ENCODE measurements at regions not wholly inside any gene's neighbourhood (a gene's known extent, or its start where the extent isn't known, plus 50 kb on each side); places are given as distances from the start of the nearest gene placed in this dataset.

DNA sequence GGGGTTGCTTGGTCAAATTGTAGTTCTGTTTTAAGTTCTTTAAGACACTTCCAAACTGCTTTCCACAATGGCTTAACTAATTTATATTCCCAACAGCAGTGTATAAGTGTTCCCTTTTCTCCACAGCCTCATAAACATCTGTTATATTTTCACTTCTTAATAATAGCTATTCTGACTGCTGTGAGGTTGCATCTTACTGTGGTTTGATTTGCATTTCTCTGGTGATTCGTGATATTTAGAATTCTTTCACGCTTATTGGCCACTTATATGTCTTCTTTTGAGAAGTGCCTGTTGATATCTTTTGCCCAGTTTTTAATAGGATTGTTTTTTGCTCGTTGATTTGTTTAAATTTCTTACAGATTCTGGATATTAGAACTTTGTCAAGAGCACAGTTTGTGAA, 278.6 kb upstream of the ITM2A start:
- DNase-seq (ENCODE audit: low read depth): no peak
- H3K4me3 ChIP-seq (ENCODE audit: low read depth, low read length): no peak overlapping the region
- TF ChIP-seq, protein P1, sequence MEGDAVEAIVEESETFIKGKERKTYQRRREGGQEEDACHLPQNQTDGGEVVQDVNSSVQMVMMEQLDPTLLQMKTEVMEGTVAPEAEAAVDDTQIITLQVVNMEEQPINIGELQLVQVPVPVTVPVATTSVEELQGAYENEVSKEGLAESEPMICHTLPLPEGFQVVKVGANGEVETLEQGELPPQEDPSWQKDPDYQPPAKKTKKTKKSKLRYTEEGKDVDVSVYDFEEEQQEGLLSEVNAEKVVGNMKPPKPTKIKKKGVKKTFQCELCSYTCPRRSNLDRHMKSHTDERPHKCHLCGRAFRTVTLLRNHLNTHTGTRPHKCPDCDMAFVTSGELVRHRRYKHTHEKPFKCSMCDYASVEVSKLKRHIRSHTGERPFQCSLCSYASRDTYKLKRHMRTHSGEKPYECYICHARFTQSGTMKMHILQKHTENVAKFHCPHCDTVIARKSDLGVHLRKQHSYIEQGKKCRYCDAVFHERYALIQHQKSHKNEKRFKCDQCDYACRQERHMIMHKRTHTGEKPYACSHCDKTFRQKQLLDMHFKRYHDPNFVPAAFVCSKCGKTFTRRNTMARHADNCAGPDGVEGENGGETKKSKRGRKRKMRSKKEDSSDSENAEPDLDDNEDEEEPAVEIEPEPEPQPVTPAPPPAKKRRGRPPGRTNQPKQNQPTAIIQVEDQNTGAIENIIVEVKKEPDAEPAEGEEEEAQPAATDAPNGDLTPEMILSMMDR (IDR thresholded peaks at IDR 0.05; ENCODE audit: control insufficient read depth, extremely low read depth, insufficient read depth): no peak

DNA sequence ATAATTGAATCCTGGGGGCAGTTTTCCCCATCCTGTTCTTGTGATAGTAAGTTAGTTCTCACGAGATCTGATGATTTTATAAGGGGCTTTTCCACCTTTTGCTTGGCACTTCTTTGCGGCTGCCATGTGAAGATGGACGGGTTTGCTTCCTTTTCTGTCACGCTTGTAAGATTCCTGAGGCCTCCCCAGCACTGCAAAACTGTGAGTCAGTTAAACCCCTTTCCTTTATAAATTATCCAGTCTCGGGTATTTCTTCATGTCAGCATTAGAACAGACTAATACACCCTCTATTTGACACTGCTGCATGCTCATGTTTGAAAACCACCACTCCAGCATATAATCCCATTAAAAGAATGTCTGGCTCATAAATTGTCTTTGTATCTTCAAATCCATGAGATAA, 264.4 kb upstream of the ITM2A start:
- no peak for DNase-seq (ENCODE audit: low read depth)
- TF ChIP-seq, protein P1 (IDR thresholded peaks at IDR 0.05; ENCODE audit: control insufficient read depth, extremely low read depth, insufficient read depth): no peak
- no peak overlapping the region for H3K4me3 ChIP-seq (ENCODE audit: low read depth, low read length)

DNA sequence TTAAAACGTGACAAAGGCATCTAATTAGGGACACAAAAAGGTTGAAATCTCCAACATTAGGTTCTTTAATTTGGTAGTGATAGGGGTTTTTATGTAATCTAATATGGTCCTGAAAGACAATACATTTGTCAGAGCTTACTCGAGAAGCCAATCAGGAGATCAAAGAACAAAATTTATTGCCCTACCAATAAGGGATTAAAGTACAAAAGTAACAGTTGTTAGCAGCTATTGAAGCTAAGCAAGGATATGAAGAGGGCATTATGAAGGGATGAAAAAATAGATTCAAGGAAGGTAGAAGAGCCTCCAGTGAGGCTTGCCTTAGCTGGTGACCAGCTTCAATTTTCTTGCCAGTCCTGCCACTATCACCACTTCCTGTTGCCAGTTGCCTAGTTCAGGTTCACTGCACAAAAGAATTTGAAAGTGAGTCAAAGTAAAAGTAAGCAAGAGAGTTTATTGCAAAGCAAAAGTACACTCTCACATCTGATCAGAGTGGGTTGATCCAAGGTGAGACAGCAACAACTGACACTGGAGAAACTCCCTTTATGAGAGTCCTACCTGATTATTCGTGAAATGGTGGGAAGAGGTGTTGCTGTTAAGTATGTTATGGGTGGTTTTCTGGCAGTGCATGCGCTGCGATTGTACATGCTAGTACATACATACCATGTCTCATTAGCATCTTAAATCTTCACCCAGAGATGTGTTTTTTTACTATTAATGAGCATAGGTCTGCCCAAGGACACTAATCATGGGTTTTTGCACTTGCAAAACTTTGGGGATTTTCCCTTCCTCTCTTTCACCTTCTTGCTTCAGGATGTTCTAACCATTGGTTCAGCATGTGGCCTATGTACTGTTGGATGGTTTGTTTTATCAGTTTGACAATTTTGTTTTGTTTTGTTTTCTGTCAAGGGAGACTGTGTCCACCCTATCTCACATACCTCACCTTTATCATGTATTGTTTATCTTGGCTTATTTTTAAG, 263.2 kb upstream of the ITM2A start:
- DNase-seq (ENCODE audit: low read depth): no peak
- H3K4me3 ChIP-seq (ENCODE audit: low read depth, low read length): no peak overlapping the region
- TF ChIP-seq, protein P1 (IDR thresholded peaks at IDR 0.05; ENCODE audit: control insufficient read depth, extremely low read depth, insufficient read depth): no peak

DNA sequence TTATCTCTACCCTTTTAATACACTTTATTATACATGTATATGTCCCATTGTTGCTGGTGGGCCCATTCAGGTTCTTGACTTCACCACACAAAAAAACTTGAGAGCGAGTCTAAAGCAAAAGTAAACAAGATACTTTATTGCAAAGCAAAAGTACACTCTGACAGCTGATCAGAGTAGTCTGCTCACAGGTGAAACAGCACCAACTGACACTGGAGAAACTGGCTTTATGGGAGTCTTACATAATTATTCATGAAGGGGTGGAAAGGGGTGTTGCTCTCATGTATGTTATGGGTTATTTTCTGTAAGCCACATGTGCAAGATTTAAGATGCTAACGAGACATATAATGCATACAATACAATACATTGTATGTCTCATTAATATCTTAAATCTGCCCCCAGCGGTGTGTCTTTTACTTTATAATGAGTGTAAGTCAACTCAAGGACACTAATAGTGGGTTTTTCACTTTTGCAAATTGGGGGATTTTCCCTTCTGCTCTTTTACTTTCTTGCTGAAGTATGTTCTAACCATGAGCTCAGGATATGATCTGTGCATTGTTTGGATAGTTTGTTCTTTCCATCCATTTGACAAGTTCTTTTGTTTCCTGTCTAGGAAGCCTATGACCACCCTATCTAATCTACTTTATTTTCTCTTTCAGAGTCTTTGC, 256.1 kb upstream of the ITM2A start:
- no peak for DNase-seq (ENCODE audit: low read depth)
- H3K4me3 ChIP-seq (ENCODE audit: low read depth, low read length): no peak overlapping the region
- TF ChIP-seq, protein P1 (IDR thresholded peaks at IDR 0.05; ENCODE audit: control insufficient read depth, extremely low read depth, insufficient read depth): no peak

DNA sequence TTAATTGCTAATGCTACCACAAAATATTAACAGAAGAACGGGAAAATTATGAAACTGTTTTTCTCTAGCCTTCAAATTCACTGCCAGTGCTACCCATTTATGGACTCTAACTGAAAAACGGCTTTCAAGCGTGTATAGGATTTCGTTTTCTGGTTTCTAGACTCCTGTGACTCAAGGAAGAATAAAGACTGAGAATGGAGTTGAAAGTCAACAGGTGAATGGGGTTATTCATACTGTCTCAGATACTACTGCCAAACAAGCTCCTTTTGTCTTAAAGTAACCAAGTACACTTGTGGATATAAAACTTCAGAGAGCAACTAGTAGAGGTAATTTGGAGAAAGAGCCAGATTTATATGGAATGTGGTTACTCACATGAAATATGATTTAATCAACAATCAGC, 251.1 kb upstream of the ITM2A start:
- TF ChIP-seq, protein P1 (IDR thresholded peaks at IDR 0.05; ENCODE audit: control insufficient read depth, extremely low read depth, insufficient read depth): no peak
- no peak overlapping the region for H3K4me3 ChIP-seq (ENCODE audit: low read depth, low read length)
- DNase-seq (ENCODE audit: low read depth): no peak

DNA sequence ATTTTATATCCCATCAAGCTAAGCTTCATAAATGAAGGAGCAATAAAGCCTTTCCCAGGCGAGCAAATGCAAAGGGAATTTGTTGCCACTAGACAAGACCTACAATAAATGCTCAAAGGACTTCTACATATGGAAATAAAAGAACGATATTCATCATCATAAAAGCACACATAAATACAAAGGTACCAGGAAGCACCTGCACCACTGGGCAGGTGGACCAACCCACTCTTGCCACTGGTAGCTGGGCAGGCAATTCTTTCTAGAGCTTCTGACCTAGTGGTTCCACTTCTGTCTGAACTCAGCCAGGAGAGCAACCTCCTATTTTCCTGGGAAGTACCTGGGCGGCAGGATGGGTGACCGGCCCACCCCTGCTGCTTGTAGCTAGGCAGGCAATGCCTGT, 237.2 kb upstream of the ITM2A start:
- TF ChIP-seq, protein P1 (IDR thresholded peaks at IDR 0.05; ENCODE audit: control insufficient read depth, extremely low read depth, insufficient read depth): no peak
- DNase-seq (ENCODE audit: low read depth): no peak
- H3K4me3 ChIP-seq (ENCODE audit: low read depth, low read length): no peak overlapping the region

All from LNCaP clone FGC (cell line).